Spleen (tissue), 11 donors: ENCODE measurements at regions not wholly inside any gene's neighbourhood (a gene's known extent, or its start where the extent isn't known, plus 50 kb on each side); places are given as distances from the start of the nearest gene placed in this dataset.

Experiments used
- DNase-seq: peaks from one replicate; pipeline ENCODE4 v3.0.0-alpha.2; 2020
- H3K27ac ChIP-seq, 8 donors: fragments of 200-600 bp; sonication (generic) in 7 of 8; 1 replicate in 4 of 8; 2 replicates in 4 of 8; pipeline versions ENCODE4 v1.5.0 to v1.8.0; 2016 to 2021; ENCODE audit warnings: inconsistent platforms in 4 of 8, mild to moderate bottlenecking in 4 of 8, moderate library complexity in 1 of 8
- H3K27me3 ChIP-seq, 7 donors: fragments of 200-600 bp; sonication (generic) in 6 of 7; replicated peaks in 1 of 7; 1 replicate in 4 of 7; 2 replicates in 3 of 7; pipeline versions ENCODE4 v1.5.0 to v1.8.0; 2016 to 2021; ENCODE audit warnings: inconsistent platforms in 3 of 7, mild to moderate bottlenecking in 1 of 7
- H3K36me3 ChIP-seq, 6 donors: fragments of 200-600 bp; sonication (generic) in 5 of 6; 1 replicate in 4 of 6; 2 replicates in 2 of 6; pipeline versions ENCODE4 v1.5.0 to v1.8.0; 2016 to 2021; ENCODE audit warnings: inconsistent platforms in 2 of 6
- H3K4me1 ChIP-seq, 6 donors: fragments of 200-600 bp; sonication (generic) in 5 of 6; 1 replicate in 3 of 6; 2 replicates in 3 of 6; pipeline versions ENCODE4 v1.5.0 to v1.8.0; 2016 to 2021; ENCODE audit warnings: inconsistent platforms in 3 of 6
- H3K4me3 ChIP-seq, 8 donors: fragments of 200-600 bp; sonication (generic) in 7 of 8; 1 replicate in 4 of 8; 2 replicates in 4 of 8; pipeline versions ENCODE4 v1.5.0 to v1.8.0; 2016 to 2021; ENCODE audit warnings: inconsistent platforms in 4 of 8, mild to moderate bottlenecking in 4 of 8, moderate library complexity in 2 of 8
- H3K9me3 ChIP-seq, 8 donors: fragments of 200-600 bp; sonication (generic) in 7 of 8; 1 replicate in 4 of 8; 2 replicates in 4 of 8; pipeline versions ENCODE4 v1.5.0 to v1.8.0; 2016 to 2021; ENCODE audit warnings: inconsistent platforms in 4 of 8
- POLR2A ChIP-seq, 3 donors: fragments of 450-650 bp; IDR thresholded peaks; one replicate each; pipeline ENCODE4 v1.5.1; 2017; ENCODE audit warnings: antibody characterized with exemption in 3 of 3, mild to moderate bottlenecking in 1 of 3
- POLR2AphosphoS5 ChIP-seq, 3 donors: sonication (generic); formaldehyde crosslinking; IDR thresholded peaks; one replicate each; pipeline ENCODE4 v1.5.1; 2017; ENCODE audit warnings: antibody characterized with exemption in 3 of 3
- WGBS, 5 donors: extraction: QIAGEN DNeasy Blood & Tissue Kit in 3 of 5; methylation state at CpG; one replicate each; pipeline versions ENCODE4 v1.1.5 to v1.1.7; 2013 to 2018; 5-methylcytosine and 5-hydroxymethylcytosine counted together
- intact Hi-C: fragments of 100-400 bp; cut with DNase I; formaldehyde crosslinking; loops from one replicate; pipeline ENCODE4 v1.15.0; 2023; ENCODE audit warnings: low total_unique reads
- TF ChIP-seq, protein P1 (sequence below), 11 experiments: fragments of 200-600 bp in 7 of 11; fragments of 450-650 bp in 4 of 11; sonication (generic) in 4 of 11; IDR thresholded peaks in 8 of 11; conservative IDR thresholded peaks in 3 of 11; 1 replicate in 7 of 11; 2 replicates in 4 of 11; pipeline versions ENCODE4 v1.4.0 to v1.8.0; 2016 to 2021; ENCODE audit warnings: antibody characterized with exemption in 11 of 11, inconsistent platforms in 4 of 11, mild to moderate bottlenecking in 1 of 11
- donor health status: healthy with polysubstance abuse.
- donor health status: DM: no; HTN: no; CAD: no; lungs with moderate emphysema.
- donor health status: DM: no; HTN: no; CAD: no.
- donor health status: Bipolar disorder and iron deficiency.
- donor health status: healthy.
- donor health status: DM: no; HTN: no; CAD: no.
- donor health status: DM: yes; HTN: yes; CAD: no.

DNA sequence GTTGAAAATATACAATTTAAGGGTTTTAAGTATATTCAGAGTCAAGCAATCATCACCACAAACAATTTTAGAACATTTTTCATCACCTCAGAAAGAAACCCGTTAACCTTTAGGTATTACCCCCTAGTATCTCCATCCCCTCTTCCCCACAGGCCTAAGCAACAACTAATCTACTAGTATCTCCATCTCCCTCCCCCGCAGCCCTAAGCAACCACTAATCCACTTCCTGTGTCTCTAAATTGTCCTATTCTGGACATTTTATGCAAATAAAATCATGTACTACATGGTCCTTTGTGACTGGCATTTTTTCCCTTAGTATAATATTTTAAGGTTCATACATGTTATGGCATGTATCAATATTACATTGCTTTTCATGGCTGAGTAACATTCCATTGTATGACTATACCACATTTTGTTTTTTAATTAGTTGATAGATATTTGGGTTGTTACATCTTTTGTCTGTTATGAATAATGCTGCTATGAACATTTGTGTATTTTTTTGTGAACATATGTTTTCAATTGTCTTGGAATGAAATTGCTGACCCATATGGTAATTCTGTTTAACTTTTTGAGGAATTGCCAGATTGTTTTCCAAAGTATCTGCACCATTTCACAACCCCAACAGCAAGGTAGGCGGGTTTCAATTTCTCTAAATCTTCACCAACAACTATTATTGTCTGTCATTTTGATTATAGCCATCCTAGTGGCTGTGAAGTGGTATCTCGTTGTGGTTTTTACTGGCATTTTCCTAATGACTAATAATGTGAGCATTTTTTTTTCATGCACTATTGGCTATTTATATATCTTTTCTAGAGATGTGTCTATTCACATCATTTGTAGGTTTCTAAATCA lies 215.6 kb upstream of the CD96 start:
- TF ChIP-seq, protein P1, sequence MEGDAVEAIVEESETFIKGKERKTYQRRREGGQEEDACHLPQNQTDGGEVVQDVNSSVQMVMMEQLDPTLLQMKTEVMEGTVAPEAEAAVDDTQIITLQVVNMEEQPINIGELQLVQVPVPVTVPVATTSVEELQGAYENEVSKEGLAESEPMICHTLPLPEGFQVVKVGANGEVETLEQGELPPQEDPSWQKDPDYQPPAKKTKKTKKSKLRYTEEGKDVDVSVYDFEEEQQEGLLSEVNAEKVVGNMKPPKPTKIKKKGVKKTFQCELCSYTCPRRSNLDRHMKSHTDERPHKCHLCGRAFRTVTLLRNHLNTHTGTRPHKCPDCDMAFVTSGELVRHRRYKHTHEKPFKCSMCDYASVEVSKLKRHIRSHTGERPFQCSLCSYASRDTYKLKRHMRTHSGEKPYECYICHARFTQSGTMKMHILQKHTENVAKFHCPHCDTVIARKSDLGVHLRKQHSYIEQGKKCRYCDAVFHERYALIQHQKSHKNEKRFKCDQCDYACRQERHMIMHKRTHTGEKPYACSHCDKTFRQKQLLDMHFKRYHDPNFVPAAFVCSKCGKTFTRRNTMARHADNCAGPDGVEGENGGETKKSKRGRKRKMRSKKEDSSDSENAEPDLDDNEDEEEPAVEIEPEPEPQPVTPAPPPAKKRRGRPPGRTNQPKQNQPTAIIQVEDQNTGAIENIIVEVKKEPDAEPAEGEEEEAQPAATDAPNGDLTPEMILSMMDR (IDR thresholded peaks at IDR 0.05 in 8 of 11, conservative IDR thresholded peaks at IDR 0.05 in 3 of 11) = no peak
- TF ChIP-seq POLR2A (IDR thresholded peaks at IDR 0.05) (no peak), POLR2AphosphoS5 (IDR thresholded peaks at IDR 0.05) (no peak)
- DNase-seq = no peak
- Histone ChIP-seq H3K36me3 (no peaks in the 10 kb centered on the region), H3K4me1 (peaks cover 0 to 22% (median 12%) of the 10 kb centered on the region in 6 donors), H3K27me3 (no peaks in the 10 kb centered on the region), H3K9me3 (no peaks in the 10 kb centered on the region), H3K27ac (no peak overlapping the region), H3K4me3 (no peak overlapping the region)
- intact Hi-C loops = no loop called here
- WGBS, 5 donors = 68 to 82% (median 71%) methylated on average over 4 of the region's 4 CpGs

DNA sequence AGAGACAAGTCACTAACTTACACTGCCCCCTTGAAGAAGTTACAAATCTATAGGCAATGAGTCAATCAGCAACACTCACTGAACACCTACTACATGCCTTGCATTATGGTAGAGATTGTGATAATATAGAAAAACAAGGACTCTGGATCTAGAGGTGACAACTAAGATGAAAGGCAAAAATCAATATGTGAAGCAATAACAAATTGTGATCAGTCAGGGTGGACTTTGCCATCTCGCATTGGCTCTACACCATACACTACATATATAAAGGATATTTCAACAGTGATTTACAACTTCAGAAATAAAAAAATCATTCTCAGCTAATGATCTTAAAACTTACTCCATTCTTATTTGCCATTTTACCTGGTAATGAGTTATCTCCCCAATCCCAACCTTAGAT lies 210.7 kb upstream of the CD96 start:
- Histone ChIP-seq H3K36me3 (no peaks in the 10 kb centered on the region), H3K4me3 (no peak overlapping the region), H3K4me1 (no peaks in the 10 kb centered on the region), H3K9me3 (no peaks in the 10 kb centered on the region), H3K27me3 (no peaks in the 10 kb centered on the region), H3K27ac (no peak overlapping the region)
- intact Hi-C loops = no loop called here
- 48 to 100% (median 98%) methylated on average over 1 of the region's 1 CpG for WGBS, 5 donors
- DNase-seq = no peak
- TF ChIP-seq, protein P1 (IDR thresholded peaks at IDR 0.05 in 8 of 11, conservative IDR thresholded peaks at IDR 0.05 in 3 of 11) = no peak
- TF ChIP-seq POLR2A (IDR thresholded peaks at IDR 0.05) (no peak), POLR2AphosphoS5 (IDR thresholded peaks at IDR 0.05) (no peak)

DNA sequence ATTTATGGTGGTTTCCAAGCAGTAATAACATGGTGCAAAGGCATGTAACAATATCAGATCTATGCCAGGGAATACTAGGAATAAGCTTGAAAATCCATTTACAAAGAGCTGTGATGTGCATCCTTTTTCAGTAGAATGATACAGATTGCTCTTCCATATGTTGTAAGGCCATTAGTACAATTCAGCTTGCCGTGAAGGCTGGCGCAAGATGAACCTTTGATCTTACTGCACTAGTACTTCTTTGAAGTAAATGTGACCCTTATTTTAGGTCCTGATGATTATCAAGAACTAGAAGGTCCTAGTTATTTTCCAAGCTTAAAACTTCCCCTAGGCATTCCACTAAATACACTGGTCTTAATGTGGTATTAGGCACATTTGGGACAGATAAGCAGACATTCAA lies 210.1 kb upstream of the CD96 start:
- H3K4me3 ChIP-seq = no peak overlapping the region
- H3K27me3 ChIP-seq = no peaks in the 10 kb centered on the region
- TF ChIP-seq POLR2AphosphoS5 (IDR thresholded peaks at IDR 0.05) (no peak), POLR2A (IDR thresholded peaks at IDR 0.05) (no peak)
- TF ChIP-seq, protein P1 (IDR thresholded peaks at IDR 0.05 in 8 of 11, conservative IDR thresholded peaks at IDR 0.05 in 3 of 11) = no peak
- intact Hi-C loops = no loop called here
- no peaks in the 10 kb centered on the region for H3K4me1 ChIP-seq
- no peak for DNase-seq
- 88 to 96% (median 91%) methylated on average over 2 of the region's 2 CpGs for WGBS, 5 donors
- no peak overlapping the region for H3K27ac ChIP-seq
- H3K9me3 ChIP-seq = no peaks in the 10 kb centered on the region
- H3K36me3 ChIP-seq = no peaks in the 10 kb centered on the region

DNA sequence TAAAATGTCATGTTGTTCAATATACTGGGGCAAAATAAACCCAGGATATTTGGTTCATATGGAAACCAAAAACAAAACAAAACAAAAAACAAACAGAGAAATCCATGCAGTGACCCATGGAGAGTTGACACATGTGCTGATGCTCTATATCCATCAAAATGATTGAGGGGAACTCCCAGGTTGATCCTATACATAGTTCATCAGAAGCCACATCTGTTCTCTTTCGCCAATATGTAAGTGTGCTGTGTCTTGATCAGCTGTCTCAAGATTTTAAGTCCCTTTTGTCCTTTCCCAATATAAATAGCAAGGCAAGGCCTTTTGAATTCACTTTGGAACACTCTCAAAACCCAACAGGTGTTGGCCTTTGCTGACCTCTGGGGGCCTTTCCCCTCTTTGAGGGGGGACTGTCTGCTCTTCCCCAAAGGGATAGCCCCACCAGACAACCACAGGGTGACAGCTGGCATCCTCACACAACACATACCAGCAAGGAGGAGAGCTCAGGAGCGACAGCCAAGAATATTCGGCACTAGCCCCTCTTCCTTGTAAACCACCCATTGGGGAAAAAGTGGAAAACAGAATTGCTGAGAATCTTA lies 209.4 kb upstream of the CD96 start:
- no peak for TF ChIP-seq POLR2AphosphoS5 (IDR thresholded peaks at IDR 0.05)
- no peak for TF ChIP-seq POLR2A (IDR thresholded peaks at IDR 0.05)
- TF ChIP-seq, protein P1 (IDR thresholded peaks at IDR 0.05 in 8 of 11, conservative IDR thresholded peaks at IDR 0.05 in 3 of 11) = no peak
- no peak overlapping the region for H3K4me3 ChIP-seq
- intact Hi-C loops = no loop called here
- no peaks in the 10 kb centered on the region for H3K4me1 ChIP-seq
- H3K27ac ChIP-seq = no peak overlapping the region
- no peaks in the 10 kb centered on the region for H3K9me3 ChIP-seq
- no peaks in the 10 kb centered on the region for H3K36me3 ChIP-seq
- 86 to 91% (median 89%) methylated on average over 3 of the region's 3 CpGs for WGBS, 5 donors
- no peaks in the 10 kb centered on the region for H3K27me3 ChIP-seq
- DNase-seq = no peak
